K562 (cell line): ENCODE measurements at regions not wholly inside any gene's neighbourhood (a gene's known extent, or its start where the extent isn't known, plus 50 kb on each side); places are given as distances from the start of the nearest gene placed in this dataset.

ENCODE experiments used
- CHD7 ChIP-seq: fragments of 200-600 bp; sonication (generic); IDR thresholded peaks from one replicate; pipeline ENCODE4 v1.6.1; 2012; ENCODE audit warnings: mild to moderate bottlenecking, low read depth, low read length, inconsistent platforms
- MYBL2 ChIP-seq, 2 experiments: fragments of 450-650 bp in 1 of 2; sonication (generic) in 1 of 2; formaldehyde crosslinking in 1 of 2; IDR thresholded peaks; 2 replicates each; pipeline versions ENCODE4 v1.6.1 to v1.8.1; 2017 to 2022; ENCODE audit warnings: borderline replicate concordance in 1 of 2, inconsistent platforms in 1 of 2, low read depth in 1 of 2, mild to moderate bottlenecking in 1 of 2, missing genetic modification reagents in 1 of 2, moderate library complexity in 1 of 2
- RERE ChIP-seq: sonication (generic); formaldehyde crosslinking; IDR thresholded peaks from 2 replicates; pipeline ENCODE4 v1.8.0; 2023; ENCODE audit warnings: missing genetic modification reagents, mild to moderate bottlenecking, borderline replicate concordance
- SREBF1 ChIP-seq: fragments of 150-350 bp; IDR thresholded peaks from 2 replicates; pipeline ENCODE4 v1.6.1; 2014; ENCODE audit warnings: antibody characterized with exemption, low read depth, low read length, borderline replicate concordance
- ZNF12 ChIP-seq: sonication (generic); formaldehyde crosslinking; IDR thresholded peaks from 2 replicates; pipeline ENCODE4 v1.4.0; 2020; ENCODE audit warnings: mild to moderate bottlenecking, missing genetic modification reagents
- ZNF3 ChIP-seq: fragments of 250-450 bp; sonication (Bioruptor Pico); IDR thresholded peaks from 2 replicates; pipeline ENCODE4 v1.5.0; 2021; ENCODE audit warnings: mild to moderate bottlenecking, moderate library complexity

GRCh38 chr2:195579776-195580555 lies 77.1 kb upstream of the SLC39A10 start (continued):
- no peak for TF ChIP-seq CHD7
- no peak for TF ChIP-seq SREBF1
- no peak for TF ChIP-seq RERE (CRISPR knock-in tag)
- TF ChIP-seq ZNF12 (CRISPR knock-in tag) = peak; percentile 46; the same call in 1 of the 2 replicates
- no peak for TF ChIP-seq ZNF3 (CRISPR knock-in tag)
- no peak for TF ChIP-seq MYBL2 (IDR thresholded peaks at IDR 0.05; ENCODE audit: low read depth)
- TF ChIP-seq MYBL2 (CRISPR knock-in tag; IDR thresholded peaks at IDR 0.05; ENCODE audit: borderline replicate concordance) = no peak
